ENCODE measurements at regions not wholly inside any gene's neighbourhood (a gene's known extent, or its start where the extent isn't known, plus 50 kb on each side); places are given as distances from the start of the nearest gene placed in this dataset.
A peak's percentile ranks its signal among the peaks of the same experiment; 100 is the strongest.

DNA sequence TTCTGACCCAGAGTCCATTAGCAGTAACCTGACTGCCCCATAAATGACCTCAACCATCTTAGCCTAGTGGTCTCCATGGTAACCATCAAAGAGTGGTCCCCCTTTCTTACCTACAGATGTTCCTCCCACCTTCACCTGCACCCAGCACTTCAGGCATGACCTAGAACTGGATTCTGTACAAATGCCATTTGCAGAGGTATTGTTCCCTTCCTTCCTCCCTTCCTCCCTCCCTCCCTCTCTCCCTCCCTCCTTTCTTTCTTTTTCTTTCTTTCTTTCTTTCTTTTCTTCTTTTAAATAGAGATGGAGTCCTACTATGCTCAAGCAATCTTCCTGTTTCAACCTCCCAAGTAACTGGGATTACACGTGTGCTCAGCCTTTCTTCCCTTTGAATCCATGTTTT is 114.6 kb upstream of the SLC1A4 start:
- no peak for TF ChIP-seq RARB (CRISPR knock-in tag; IDR thresholded peaks at IDR 0.05)
- no peak for TF ChIP-seq ZNF70 (CRISPR knock-in tag; IDR thresholded peaks at IDR 0.05)
- no peak for TF ChIP-seq TCF4 (CRISPR knock-in tag; IDR thresholded peaks at IDR 0.05; ENCODE audit: borderline replicate concordance)
- no peak for TF ChIP-seq ARNTL (CRISPR knock-in tag; IDR thresholded peaks at IDR 0.05; ENCODE audit: borderline replicate concordance, low read depth)
- TF ChIP-seq, protein P1, sequence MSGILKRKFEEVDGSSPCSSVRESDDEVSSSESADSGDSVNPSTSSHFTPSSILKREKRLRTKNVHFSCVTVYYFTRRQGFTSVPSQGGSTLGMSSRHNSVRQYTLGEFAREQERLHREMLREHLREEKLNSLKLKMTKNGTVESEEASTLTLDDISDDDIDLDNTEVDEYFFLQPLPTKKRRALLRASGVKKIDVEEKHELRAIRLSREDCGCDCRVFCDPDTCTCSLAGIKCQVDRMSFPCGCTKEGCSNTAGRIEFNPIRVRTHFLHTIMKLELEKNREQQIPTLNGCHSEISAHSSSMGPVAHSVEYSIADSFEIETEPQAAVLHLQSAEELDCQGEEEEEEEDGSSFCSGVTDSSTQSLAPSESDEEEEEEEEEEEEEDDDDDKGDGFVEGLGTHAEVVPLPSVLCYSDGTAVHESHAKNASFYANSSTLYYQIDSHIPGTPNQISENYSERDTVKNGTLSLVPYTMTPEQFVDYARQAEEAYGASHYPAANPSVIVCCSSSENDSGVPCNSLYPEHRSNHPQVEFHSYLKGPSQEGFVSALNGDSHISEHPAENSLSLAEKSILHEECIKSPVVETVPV (CRISPR knock-in tag; IDR thresholded peaks at IDR 0.05) = no peak
- no peak for TF ChIP-seq ZNF8 (CRISPR knock-in tag; IDR thresholded peaks at IDR 0.05)
- no peak for TF ChIP-seq ESRRG (CRISPR knock-in tag; IDR thresholded peaks at IDR 0.05)
- TF ChIP-seq BACH2 (CRISPR knock-in tag; IDR thresholded peaks at IDR 0.05; ENCODE audit: borderline replicate concordance) = no peak
- no peak for TF ChIP-seq ISL1 (CRISPR knock-in tag; IDR thresholded peaks at IDR 0.05)
- no peak for TF ChIP-seq ZC3H10 (CRISPR knock-in tag; IDR thresholded peaks at IDR 0.05)
- no peak for TF ChIP-seq TSHZ2 (CRISPR knock-in tag; IDR thresholded peaks at IDR 0.05)
- no peak for TF ChIP-seq GLIS3 (CRISPR knock-in tag; IDR thresholded peaks at IDR 0.05)
- TF ChIP-seq, protein P2, sequence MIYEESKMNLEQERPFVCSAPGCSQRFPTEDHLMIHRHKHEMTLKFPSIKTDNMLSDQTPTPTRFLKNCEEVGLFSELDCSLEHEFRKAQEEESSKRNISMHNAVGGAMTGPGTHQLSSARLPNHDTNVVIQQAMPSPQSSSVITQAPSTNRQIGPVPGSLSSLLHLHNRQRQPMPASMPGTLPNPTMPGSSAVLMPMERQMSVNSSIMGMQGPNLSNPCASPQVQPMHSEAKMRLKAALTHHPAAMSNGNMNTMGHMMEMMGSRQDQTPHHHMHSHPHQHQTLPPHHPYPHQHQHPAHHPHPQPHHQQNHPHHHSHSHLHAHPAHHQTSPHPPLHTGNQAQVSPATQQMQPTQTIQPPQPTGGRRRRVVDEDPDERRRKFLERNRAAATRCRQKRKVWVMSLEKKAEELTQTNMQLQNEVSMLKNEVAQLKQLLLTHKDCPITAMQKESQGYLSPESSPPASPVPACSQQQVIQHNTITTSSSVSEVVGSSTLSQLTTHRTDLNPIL (CRISPR knock-in tag; IDR thresholded peaks at IDR 0.05; ENCODE audit: low read depth) = no peak
- no peak for TF ChIP-seq OSR1 (CRISPR knock-in tag; IDR thresholded peaks at IDR 0.05)
- TF ChIP-seq ZNF565 (CRISPR knock-in tag; conservative IDR thresholded peaks at IDR 0.05; ENCODE audit: low read depth) = no peak
- no peak for TF ChIP-seq SNAI2 (CRISPR knock-in tag; IDR thresholded peaks at IDR 0.05)
- no peak for TF ChIP-seq ZFP30 (CRISPR knock-in tag; IDR thresholded peaks at IDR 0.05)
- no peak for TF ChIP-seq TOX (CRISPR knock-in tag; IDR thresholded peaks at IDR 0.05; ENCODE audit: borderline replicate concordance)
- TF ChIP-seq ZFP3 (CRISPR knock-in tag; IDR thresholded peaks at IDR 0.05) = no peak
- TF ChIP-seq CSDC2 (CRISPR knock-in tag; IDR thresholded peaks at IDR 0.05) = no peak
- ATAC-seq = no peak

- ATAC-seq = no peak
- TF ChIP-seq ARNTL (CRISPR knock-in tag; IDR thresholded peaks at IDR 0.05; ENCODE audit: borderline replicate concordance, low read depth) (no peak), TCF4 (CRISPR knock-in tag; IDR thresholded peaks at IDR 0.05; ENCODE audit: borderline replicate concordance) (no peak), ZC3H10 (CRISPR knock-in tag; IDR thresholded peaks at IDR 0.05) (no peak)
These were observed 113.8 kb upstream of the SLC1A4 start for GRCh38 chr2:64875368-64875767.

- TF ChIP-seq ESRRG (CRISPR knock-in tag; IDR thresholded peaks at IDR 0.05) (no peak), SNAI2 (CRISPR knock-in tag; IDR thresholded peaks at IDR 0.05) (no peak), ZNF8 (CRISPR knock-in tag; IDR thresholded peaks at IDR 0.05) (no peak), ZNF70 (CRISPR knock-in tag; IDR thresholded peaks at IDR 0.05) (no peak), PPARA (CRISPR knock-in tag; IDR thresholded peaks at IDR 0.05; ENCODE audit: borderline replicate concordance) (no peak), RARB (CRISPR knock-in tag; IDR thresholded peaks at IDR 0.05) (no peak), ISL1 (CRISPR knock-in tag; IDR thresholded peaks at IDR 0.05) (no peak), ZC3H10 (CRISPR knock-in tag; IDR thresholded peaks at IDR 0.05) (no peak), TCF4 (CRISPR knock-in tag; IDR thresholded peaks at IDR 0.05; ENCODE audit: borderline replicate concordance) (no peak), TOX (CRISPR knock-in tag; IDR thresholded peaks at IDR 0.05; ENCODE audit: borderline replicate concordance) (no peak), BACH2 (CRISPR knock-in tag; IDR thresholded peaks at IDR 0.05; ENCODE audit: borderline replicate concordance) (no peak)
- peak; percentile 75 for ATAC-seq
These were observed 113.0 kb upstream of the SLC1A4 start for GRCh38 chr2:64876137-64876647.

- ATAC-seq = no peak
- no peak for TF ChIP-seq ZNF565 (CRISPR knock-in tag; conservative IDR thresholded peaks at IDR 0.05; ENCODE audit: low read depth)
- TF ChIP-seq ZNF8 (CRISPR knock-in tag; IDR thresholded peaks at IDR 0.05) = no peak
- TF ChIP-seq, protein P3, sequence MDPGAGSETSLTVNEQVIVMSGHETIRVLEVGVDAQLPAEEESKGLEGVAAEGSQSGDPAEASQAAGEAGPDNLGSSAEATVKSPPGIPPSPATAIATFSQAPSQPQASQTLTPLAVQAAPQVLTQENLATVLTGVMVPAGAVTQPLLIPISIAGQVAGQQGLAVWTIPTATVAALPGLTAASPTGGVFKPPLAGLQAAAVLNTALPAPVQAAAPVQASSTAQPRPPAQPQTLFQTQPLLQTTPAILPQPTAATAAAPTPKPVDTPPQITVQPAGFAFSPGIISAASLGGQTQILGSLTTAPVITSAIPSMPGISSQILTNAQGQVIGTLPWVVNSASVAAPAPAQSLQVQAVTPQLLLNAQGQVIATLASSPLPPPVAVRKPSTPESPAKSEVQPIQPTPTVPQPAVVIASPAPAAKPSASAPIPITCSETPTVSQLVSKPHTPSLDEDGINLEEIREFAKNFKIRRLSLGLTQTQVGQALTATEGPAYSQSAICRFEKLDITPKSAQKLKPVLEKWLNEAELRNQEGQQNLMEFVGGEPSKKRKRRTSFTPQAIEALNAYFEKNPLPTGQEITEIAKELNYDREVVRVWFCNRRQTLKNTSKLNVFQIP (CRISPR knock-in tag; IDR thresholded peaks at IDR 0.05; ENCODE audit: borderline replicate concordance, low read depth) = no peak
- TF ChIP-seq, protein P2 (CRISPR knock-in tag; IDR thresholded peaks at IDR 0.05; ENCODE audit: low read depth) = no peak
- no peak for TF ChIP-seq ZFP30 (CRISPR knock-in tag; IDR thresholded peaks at IDR 0.05)
- no peak for TF ChIP-seq ZNF70 (CRISPR knock-in tag; IDR thresholded peaks at IDR 0.05)
- no peak for TF ChIP-seq TSHZ2 (CRISPR knock-in tag; IDR thresholded peaks at IDR 0.05)
These were observed 109.5 kb upstream of the SLC1A4 start for GRCh38 chr2:64879745-64880144.

Measured in SK-N-SH treated with all-trans-retinoic acid at 6 μM for 48 hours (cell line).